ENCODE measurements at regions not wholly inside any gene's neighbourhood (a gene's known extent, or its start where the extent isn't known, plus 50 kb on each side); places are given as distances from the start of the nearest gene placed in this dataset.

DNA sequence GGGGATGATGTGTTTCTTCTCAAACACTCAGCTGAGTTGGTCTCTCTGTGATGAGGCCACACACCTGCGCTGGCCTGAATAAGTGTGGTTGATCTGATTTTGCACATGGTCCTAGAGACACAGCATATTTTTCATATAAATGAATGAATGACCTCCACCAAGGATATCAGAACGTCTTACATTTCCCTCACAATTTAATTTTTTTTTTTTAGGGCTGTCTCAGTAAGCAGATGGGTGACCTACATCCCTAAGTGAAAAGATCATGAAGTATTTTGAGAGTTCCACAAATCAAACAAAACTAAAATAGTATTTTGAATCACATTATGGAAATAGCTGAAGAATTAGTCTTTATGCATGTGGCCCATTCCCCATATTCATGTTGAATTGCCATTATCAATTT lies 333.7 kb upstream of the TMTC1 start:
- no peak overlapping the region for H3K9ac ChIP-seq (ENCODE audit: low read depth in 1 of 2, low read length in 2 of 2)
- no peak overlapping the region for H3K4me3 ChIP-seq (ENCODE audit: low read depth in 1 of 3, low read length in 3 of 3)
- DNase-seq (ENCODE audit: low spot score) = no peak
- H3K9me3 ChIP-seq (ENCODE audit: control insufficient read depth in 4 of 4, low read length in 3 of 4) = peaks cover 0 to 7% (median 0%) of the 10 kb centered on the region in 4 donors
- TF ChIP-seq EGR1 (IDR thresholded peaks at IDR 0.05; ENCODE audit: low read depth in 2 of 2) (no peak), HNF4G (IDR thresholded peaks at IDR 0.05) (no peak), TAF1 (conservative IDR thresholded peaks at IDR 0.05) (no peak), SP1 (IDR thresholded peaks at IDR 0.05) (no peak), NR2F2 (IDR thresholded peaks at IDR 0.05) (no peak), HNF4A (conservative IDR thresholded peaks at IDR 0.05) (no peak), JUND (IDR thresholded peaks at IDR 0.05) (no peak)
- TF ChIP-seq, protein P1, sequence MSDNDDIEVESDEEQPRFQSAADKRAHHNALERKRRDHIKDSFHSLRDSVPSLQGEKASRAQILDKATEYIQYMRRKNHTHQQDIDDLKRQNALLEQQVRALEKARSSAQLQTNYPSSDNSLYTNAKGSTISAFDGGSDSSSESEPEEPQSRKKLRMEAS (IDR thresholded peaks at IDR 0.05) = no peak
- TF ChIP-seq, protein P2, sequence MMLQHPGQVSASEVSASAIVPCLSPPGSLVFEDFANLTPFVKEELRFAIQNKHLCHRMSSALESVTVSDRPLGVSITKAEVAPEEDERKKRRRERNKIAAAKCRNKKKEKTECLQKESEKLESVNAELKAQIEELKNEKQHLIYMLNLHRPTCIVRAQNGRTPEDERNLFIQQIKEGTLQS (IDR thresholded peaks at IDR 0.05) = no peak
- TF ChIP-seq, protein P3, sequence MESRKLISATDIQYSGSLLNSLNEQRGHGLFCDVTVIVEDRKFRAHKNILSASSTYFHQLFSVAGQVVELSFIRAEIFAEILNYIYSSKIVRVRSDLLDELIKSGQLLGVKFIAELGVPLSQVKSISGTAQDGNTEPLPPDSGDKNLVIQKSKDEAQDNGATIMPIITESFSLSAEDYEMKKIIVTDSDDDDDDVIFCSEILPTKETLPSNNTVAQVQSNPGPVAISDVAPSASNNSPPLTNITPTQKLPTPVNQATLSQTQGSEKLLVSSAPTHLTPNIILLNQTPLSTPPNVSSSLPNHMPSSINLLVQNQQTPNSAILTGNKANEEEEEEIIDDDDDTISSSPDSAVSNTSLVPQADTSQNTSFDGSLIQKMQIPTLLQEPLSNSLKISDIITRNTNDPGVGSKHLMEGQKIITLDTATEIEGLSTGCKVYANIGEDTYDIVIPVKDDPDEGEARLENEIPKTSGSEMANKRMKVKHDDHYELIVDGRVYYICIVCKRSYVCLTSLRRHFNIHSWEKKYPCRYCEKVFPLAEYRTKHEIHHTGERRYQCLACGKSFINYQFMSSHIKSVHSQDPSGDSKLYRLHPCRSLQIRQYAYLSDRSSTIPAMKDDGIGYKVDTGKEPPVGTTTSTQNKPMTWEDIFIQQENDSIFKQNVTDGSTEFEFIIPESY (IDR thresholded peaks at IDR 0.05) = no peak
- 83% methylated on average over 2 of the region's 2 CpGs for WGBS
- no peak overlapping the region for H3K27ac ChIP-seq (ENCODE audit: low read depth in 1 of 2, low read length in 2 of 2)
- H3K36me3 ChIP-seq (ENCODE audit: control insufficient read depth in 4 of 4, insufficient read depth in 3 of 4, low read depth in 1 of 4, low read length in 3 of 4) = no peaks in the 10 kb centered on the region
- H3K4me1 ChIP-seq (ENCODE audit: control insufficient read depth in 4 of 4, insufficient read depth in 4 of 4, low read length in 3 of 4) = no peaks in the 10 kb centered on the region
- no peaks in the 10 kb centered on the region for H3K27me3 ChIP-seq (ENCODE audit: control insufficient read depth in 4 of 4, insufficient read depth in 4 of 4, low read length in 3 of 4)

DNA sequence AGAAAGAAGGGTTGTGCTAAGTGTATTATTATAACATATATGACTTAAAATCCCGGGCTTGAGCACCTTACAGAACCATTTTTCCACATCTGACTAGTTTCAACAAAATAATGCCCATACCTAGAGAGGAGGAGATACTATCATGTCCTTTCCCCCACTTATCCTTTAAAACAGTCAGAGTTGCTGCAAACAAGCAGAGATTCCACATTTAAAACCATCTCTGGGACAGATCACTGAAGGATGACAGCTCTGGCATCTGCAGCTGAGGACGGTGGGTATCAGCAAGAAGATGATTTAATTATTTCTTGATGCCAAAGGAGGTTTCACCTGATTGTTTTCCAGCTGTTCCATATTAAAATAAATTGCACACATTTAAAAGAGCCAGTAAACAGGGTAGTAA lies 328.0 kb upstream of the TMTC1 start:
- Histone ChIP-seq H3K9ac (ENCODE audit: low read depth in 1 of 2, low read length in 2 of 2) (no peak overlapping the region), H3K4me1 (ENCODE audit: control insufficient read depth in 4 of 4, insufficient read depth in 4 of 4, low read length in 3 of 4) (no peaks in the 10 kb centered on the region), H3K4me3 (ENCODE audit: low read depth in 1 of 3, low read length in 3 of 3) (no peak overlapping the region), H3K9me3 (ENCODE audit: control insufficient read depth in 4 of 4, low read length in 3 of 4) (peaks cover 0 to 5% (median 0%) of the 10 kb centered on the region in 4 donors), H3K27me3 (ENCODE audit: control insufficient read depth in 4 of 4, insufficient read depth in 4 of 4, low read length in 3 of 4) (no peaks in the 10 kb centered on the region), H3K36me3 (ENCODE audit: control insufficient read depth in 4 of 4, insufficient read depth in 3 of 4, low read depth in 1 of 4, low read length in 3 of 4) (no peaks in the 10 kb centered on the region), H3K27ac (ENCODE audit: low read depth in 1 of 2, low read length in 2 of 2) (no peak overlapping the region)
- WGBS = 75% methylated on average over 2 of the region's 2 CpGs
- no peak for DNase-seq (ENCODE audit: low spot score)
- TF ChIP-seq NR2F2 (IDR thresholded peaks at IDR 0.05) (no peak), YY1 (IDR thresholded peaks at IDR 0.05) (no peak), FOXA1 (IDR thresholded peaks at IDR 0.05) (no peak), SP1 (IDR thresholded peaks at IDR 0.05) (no peak), HNF4G (IDR thresholded peaks at IDR 0.05) (no peak), FOXA2 (IDR thresholded peaks at IDR 0.05) (no peak), GABPA (IDR thresholded peaks at IDR 0.05 in 1 of 2, conservative IDR thresholded peaks at IDR 0.05 in 1 of 2) (no peak), TAF1 (conservative IDR thresholded peaks at IDR 0.05) (no peak)
- TF ChIP-seq, protein P1 (IDR thresholded peaks at IDR 0.05) = no peak
- TF ChIP-seq, protein P2 (IDR thresholded peaks at IDR 0.05) = no peak
- TF ChIP-seq, protein P3 (IDR thresholded peaks at IDR 0.05) = no peak
